ENCODE measurements at regions not wholly inside any gene's neighbourhood (a gene's known extent, or its start where the extent isn't known, plus 50 kb on each side); places are given as distances from the start of the nearest gene placed in this dataset.

DNA sequence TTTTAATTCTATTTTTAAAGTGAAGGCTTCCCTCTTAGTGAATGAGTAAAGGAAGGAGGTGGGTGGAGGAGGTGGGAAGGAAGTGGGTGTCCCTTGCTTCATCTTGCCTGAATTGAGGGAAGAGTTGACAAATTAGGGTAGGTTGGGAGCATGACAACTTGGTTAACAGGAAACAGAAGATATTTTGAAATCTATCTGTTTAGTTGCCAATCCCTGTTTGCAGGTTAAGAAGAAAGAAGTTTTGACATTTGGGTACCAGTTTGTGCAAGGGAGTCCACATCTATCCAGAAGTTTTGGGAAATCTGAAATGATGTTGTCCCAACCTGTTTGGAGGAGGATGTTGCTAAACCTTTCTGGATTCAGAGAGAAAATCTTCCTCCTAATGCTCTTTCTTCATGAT lies 204.1 kb upstream of the SUCLG2 start:
- H3K4me1 ChIP-seq (ENCODE audit: insufficient read depth, low read length, poor library complexity, severe bottlenecking): peaks cover 5% of the 10 kb centered on the region
- 0 out of 2 replicates have a peak overlapping the region, but pooled peaks have one; percentile 4 for H2AFZ ChIP-seq (ENCODE audit: low read length)
- H4K20me1 ChIP-seq (ENCODE audit: insufficient read depth, low read length): no peaks in the 10 kb centered on the region
- no peaks in the 10 kb centered on the region for H3K9me2 ChIP-seq (ENCODE audit: insufficient read depth, low read length)
- ChIA-PET CTCF (ENCODE audit: unreplicated experiment) (no interaction called here), POLR2A (interaction anchor here (0.9 to 1.2 kb wide), 2 partner anchors 10 to 657 kb away, joined by 3 to 5 read pairs; no protein-coding TSS in a partner anchor)
- BruUV-seq (replicated peaks): no TSS peak
- H3K4me3 ChIP-seq (ENCODE audit: low read depth, low read length, poor library complexity, severe bottlenecking): no peak overlapping the region
- no peak overlapping the region for H3K27ac ChIP-seq (ENCODE audit: low read depth, low read length, poor library complexity, severe bottlenecking)
- H3K36me3 ChIP-seq (ENCODE audit: insufficient read depth, low read length): no peaks in the 10 kb centered on the region; the same call in 1 of the 2 replicates
- no peak for DNase-seq (ENCODE audit: low spot score)
- H3K79me2 ChIP-seq (ENCODE audit: insufficient read depth, low read depth, low read length): no peaks in the 10 kb centered on the region
- TF ChIP-seq EZH2phosphoT487 (IDR thresholded peaks at IDR 0.05; ENCODE audit: borderline replicate concordance, low read depth, low read length): no peak
- TF ChIP-seq, protein P1, sequence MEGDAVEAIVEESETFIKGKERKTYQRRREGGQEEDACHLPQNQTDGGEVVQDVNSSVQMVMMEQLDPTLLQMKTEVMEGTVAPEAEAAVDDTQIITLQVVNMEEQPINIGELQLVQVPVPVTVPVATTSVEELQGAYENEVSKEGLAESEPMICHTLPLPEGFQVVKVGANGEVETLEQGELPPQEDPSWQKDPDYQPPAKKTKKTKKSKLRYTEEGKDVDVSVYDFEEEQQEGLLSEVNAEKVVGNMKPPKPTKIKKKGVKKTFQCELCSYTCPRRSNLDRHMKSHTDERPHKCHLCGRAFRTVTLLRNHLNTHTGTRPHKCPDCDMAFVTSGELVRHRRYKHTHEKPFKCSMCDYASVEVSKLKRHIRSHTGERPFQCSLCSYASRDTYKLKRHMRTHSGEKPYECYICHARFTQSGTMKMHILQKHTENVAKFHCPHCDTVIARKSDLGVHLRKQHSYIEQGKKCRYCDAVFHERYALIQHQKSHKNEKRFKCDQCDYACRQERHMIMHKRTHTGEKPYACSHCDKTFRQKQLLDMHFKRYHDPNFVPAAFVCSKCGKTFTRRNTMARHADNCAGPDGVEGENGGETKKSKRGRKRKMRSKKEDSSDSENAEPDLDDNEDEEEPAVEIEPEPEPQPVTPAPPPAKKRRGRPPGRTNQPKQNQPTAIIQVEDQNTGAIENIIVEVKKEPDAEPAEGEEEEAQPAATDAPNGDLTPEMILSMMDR (conservative IDR thresholded peaks at IDR 0.05; ENCODE audit: low read length): no peak
- no peaks in the 10 kb centered on the region for H3K9me3 ChIP-seq (ENCODE audit: low read length)
- H3K4me2 ChIP-seq (ENCODE audit: low read length): no peak overlapping the region
- intact Hi-C loops (cut with micrococcal nuclease; ENCODE audit: unreplicated experiment): no loop called here

DNA sequence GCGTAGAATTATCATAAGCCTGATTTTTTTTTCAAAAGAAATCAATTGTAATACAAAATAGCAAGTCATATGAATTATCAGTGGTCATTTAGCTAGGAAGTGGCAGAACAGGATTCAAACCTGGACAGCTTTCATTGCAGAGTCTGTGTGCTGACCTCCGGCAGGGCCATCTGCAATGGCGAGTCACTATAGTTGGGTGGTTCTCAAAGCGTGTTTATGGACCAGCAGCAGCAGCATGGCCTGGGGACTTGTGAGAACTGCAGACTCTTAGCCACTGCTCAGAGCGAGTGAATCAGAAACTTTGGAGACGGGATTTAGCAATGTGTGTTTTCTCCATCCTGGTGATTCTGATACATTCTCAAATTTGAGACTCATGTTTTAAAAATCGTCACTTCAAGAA lies 202.3 kb upstream of the SUCLG2 start:
- TF ChIP-seq, protein P1 (conservative IDR thresholded peaks at IDR 0.05; ENCODE audit: low read length): no peak
- no peak for TF ChIP-seq EZH2phosphoT487 (IDR thresholded peaks at IDR 0.05; ENCODE audit: borderline replicate concordance, low read depth, low read length)
- Histone ChIP-seq H3K4me2 (ENCODE audit: low read length) (no peak overlapping the region), H3K9me3 (ENCODE audit: low read length) (no peaks in the 10 kb centered on the region), H3K4me1 (ENCODE audit: insufficient read depth, low read length, poor library complexity, severe bottlenecking) (peaks cover 5% of the 10 kb centered on the region), H3K27ac (ENCODE audit: low read depth, low read length, poor library complexity, severe bottlenecking) (no peak overlapping the region), H3K9me2 (ENCODE audit: insufficient read depth, low read length) (no peaks in the 10 kb centered on the region), H3K79me2 (ENCODE audit: insufficient read depth, low read depth, low read length) (no peaks in the 10 kb centered on the region), H4K20me1 (ENCODE audit: insufficient read depth, low read length) (no peaks in the 10 kb centered on the region), H3K4me3 (ENCODE audit: low read depth, low read length, poor library complexity, severe bottlenecking) (no peak overlapping the region), H2AFZ (ENCODE audit: low read length) (no peak overlapping the region), H3K36me3 (ENCODE audit: insufficient read depth, low read length) (no peaks in the 10 kb centered on the region; the same call in 1 of the 2 replicates)
- BruUV-seq (replicated peaks): no TSS peak
- POLR2A ChIA-PET: no interaction called here
- intact Hi-C loops (cut with micrococcal nuclease; ENCODE audit: unreplicated experiment): no loop called here
- DNase-seq (ENCODE audit: low spot score): no peak
- CTCF ChIA-PET (ENCODE audit: unreplicated experiment): no interaction called here

DNA sequence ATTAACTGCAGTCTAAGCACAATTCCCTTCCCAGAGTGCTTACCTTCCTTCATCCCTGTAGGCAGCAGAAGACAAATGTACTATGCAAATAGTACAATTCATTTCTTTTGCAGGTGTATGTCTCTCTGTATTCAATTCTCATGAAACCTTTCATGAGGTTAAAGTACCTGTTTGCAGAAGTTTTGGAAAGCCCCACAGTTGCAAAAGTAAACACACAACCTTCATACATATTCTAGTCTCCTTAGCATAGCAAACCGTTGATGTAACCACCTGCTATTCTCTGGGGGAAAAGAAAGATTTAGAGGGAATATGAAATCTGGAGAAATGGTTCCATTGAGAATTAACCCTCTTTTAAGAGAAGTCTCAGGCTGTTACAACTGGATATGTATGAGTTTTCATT lies 200.3 kb upstream of the SUCLG2 start:
- CTCF ChIA-PET (ENCODE audit: unreplicated experiment): no interaction called here
- Histone ChIP-seq H3K79me2 (ENCODE audit: insufficient read depth, low read depth, low read length) (no peaks in the 10 kb centered on the region), H3K27ac (ENCODE audit: low read depth, low read length, poor library complexity, severe bottlenecking) (no peak overlapping the region), H3K4me1 (ENCODE audit: insufficient read depth, low read length, poor library complexity, severe bottlenecking) (peaks cover 5% of the 10 kb centered on the region), H3K4me3 (ENCODE audit: low read depth, low read length, poor library complexity, severe bottlenecking) (no peak overlapping the region), H3K9me3 (ENCODE audit: low read length) (no peaks in the 10 kb centered on the region), H3K4me2 (ENCODE audit: low read length) (no peak overlapping the region), H3K9me2 (ENCODE audit: insufficient read depth, low read length) (no peaks in the 10 kb centered on the region), H4K20me1 (ENCODE audit: insufficient read depth, low read length) (no peaks in the 10 kb centered on the region), H2AFZ (ENCODE audit: low read length) (no peak overlapping the region), H3K36me3 (ENCODE audit: insufficient read depth, low read length) (no peaks in the 10 kb centered on the region; the same call in 1 of the 2 replicates)
- TF ChIP-seq, protein P1 (conservative IDR thresholded peaks at IDR 0.05; ENCODE audit: low read length): no peak
- no peak for TF ChIP-seq EZH2phosphoT487 (IDR thresholded peaks at IDR 0.05; ENCODE audit: borderline replicate concordance, low read depth, low read length)
- DNase-seq (ENCODE audit: low spot score): no peak
- intact Hi-C loops (cut with micrococcal nuclease; ENCODE audit: unreplicated experiment): no loop called here
- BruUV-seq (replicated peaks): no TSS peak
- POLR2A ChIA-PET: interaction anchor here (0.6 to 0.7 kb wide), 2 partner anchors 534 to 1055 kb away, joined by 3 to 4 read pairs; no protein-coding TSS in a partner anchor
